ENCODE measurements at regions not wholly inside any gene's neighbourhood (a gene's known extent, or its start where the extent isn't known, plus 50 kb on each side); places are given as distances from the start of the nearest gene placed in this dataset.
A peak's percentile ranks its signal among the peaks of the same experiment; 100 is the strongest.

DNA sequence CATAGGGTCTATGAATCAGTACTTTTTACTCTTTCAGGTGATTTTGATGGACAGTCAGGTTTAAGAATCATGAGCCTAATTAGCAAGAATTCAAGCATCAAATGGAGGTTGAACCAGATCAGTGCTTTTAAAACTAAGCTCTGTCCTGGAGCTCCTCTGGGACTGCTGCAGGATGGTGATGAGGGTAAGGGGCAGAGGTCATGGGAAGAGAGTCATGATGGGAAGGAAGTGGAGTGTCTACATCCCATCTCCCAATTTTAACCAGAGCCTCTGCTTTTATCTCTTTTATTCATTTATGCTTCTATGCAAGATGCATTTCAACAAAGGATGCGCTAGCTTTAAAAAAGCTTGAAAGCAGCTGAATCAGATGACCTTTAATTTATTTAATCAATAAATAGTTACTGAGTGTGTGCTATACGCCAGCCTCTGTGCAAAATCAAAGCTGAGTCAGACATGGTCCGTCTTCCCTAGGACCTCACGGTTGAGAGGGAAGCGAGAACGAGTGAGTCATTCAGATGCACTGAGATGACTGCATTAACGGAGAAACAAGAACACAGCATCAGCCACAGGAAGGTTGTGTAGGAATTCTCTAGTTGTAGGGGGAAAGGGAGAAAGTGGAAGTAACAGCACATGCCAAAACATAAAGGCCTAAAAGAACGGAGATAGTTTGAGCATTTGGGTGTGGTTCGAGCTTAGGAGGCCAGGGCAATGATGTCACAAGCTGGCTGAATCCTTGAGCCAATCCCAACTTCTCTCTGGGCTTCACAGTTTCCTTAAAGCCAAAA lies 441.6 kb upstream of the BRINP1 start:
- DNase-seq (ENCODE audit: insufficient read length, low spot score) (no peak), FAIRE-seq (no peak)
- TF ChIP-seq POLR2A (IDR thresholded peaks at IDR 0.05; ENCODE audit: low read depth, low read length) (no peak), POLR2AphosphoS5 (IDR thresholded peaks at IDR 0.05; ENCODE audit: low read depth, low read length) (no peak), SPI1 (IDR thresholded peaks at IDR 0.05; ENCODE audit: low read depth, low read length) (no peak), POU2F2 (IDR thresholded peaks at IDR 0.05; ENCODE audit: low read depth, low read length) (no peak), TAF1 (IDR thresholded peaks at IDR 0.05; ENCODE audit: low read depth, low read length) (no peak), PAX5 (IDR thresholded peaks at IDR 0.05; ENCODE audit: insufficient read depth, low read length, severe bottlenecking) (no peak)

DNA sequence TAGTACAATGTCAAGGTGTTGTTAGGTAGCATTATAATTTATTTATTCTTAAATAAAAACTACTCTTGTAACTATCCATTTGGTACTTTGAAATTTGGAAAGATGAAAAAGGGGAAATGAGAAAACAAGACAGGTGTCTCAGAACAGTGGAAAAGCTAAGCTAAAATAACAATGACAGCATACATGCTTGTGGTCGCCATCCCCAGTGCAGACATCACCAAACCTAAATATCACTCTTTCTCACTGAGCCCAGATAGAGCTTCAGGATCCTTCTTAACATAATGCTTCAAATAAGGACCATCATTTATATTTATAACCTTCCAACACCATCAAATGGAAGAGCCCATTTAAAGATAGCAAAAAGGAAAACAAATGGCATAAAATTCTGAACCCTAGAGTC lies 434.4 kb upstream of the BRINP1 start:
- TF ChIP-seq SPI1 (IDR thresholded peaks at IDR 0.05; ENCODE audit: low read depth, low read length) (peak; percentile 21; the same call in 1 of the 2 replicates), POLR2AphosphoS5 (IDR thresholded peaks at IDR 0.05; ENCODE audit: low read depth, low read length) (no peak), POLR2A (IDR thresholded peaks at IDR 0.05; ENCODE audit: low read depth, low read length) (no peak), TAF1 (IDR thresholded peaks at IDR 0.05; ENCODE audit: low read depth, low read length) (no peak), POU2F2 (IDR thresholded peaks at IDR 0.05; ENCODE audit: low read depth, low read length) (no peak), PAX5 (IDR thresholded peaks at IDR 0.05; ENCODE audit: insufficient read depth, low read length, severe bottlenecking) (no peak)
- DNase-seq (ENCODE audit: insufficient read length, low spot score) (no peak), FAIRE-seq (no peak)

DNA sequence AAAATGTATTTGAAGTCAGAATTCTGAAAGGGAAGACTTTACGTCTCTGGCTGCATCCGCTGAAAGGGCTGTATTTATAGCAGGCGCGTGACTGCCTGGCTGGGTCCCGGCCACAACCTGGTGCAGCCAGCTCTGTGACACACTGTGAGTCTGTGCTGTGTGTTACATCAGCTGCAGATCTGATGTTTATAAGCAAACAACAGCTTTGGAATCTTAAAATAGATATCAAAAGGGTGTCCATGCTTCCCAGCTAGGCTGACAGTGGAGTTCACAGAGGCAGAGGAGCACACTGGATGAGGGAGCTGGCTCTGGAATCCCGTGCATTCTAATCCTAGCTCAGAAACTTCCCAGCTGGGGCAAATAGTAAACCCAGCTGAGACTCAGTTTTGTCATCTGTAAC lies 433.4 kb upstream of the BRINP1 start:
- FAIRE-seq (no peak), DNase-seq (ENCODE audit: insufficient read length, low spot score) (no peak)
- TF ChIP-seq SPI1 (IDR thresholded peaks at IDR 0.05; ENCODE audit: low read depth, low read length) (no peak), POU2F2 (IDR thresholded peaks at IDR 0.05; ENCODE audit: low read depth, low read length) (no peak), POLR2AphosphoS5 (IDR thresholded peaks at IDR 0.05; ENCODE audit: low read depth, low read length) (no peak), POLR2A (IDR thresholded peaks at IDR 0.05; ENCODE audit: low read depth, low read length) (no peak), TAF1 (IDR thresholded peaks at IDR 0.05; ENCODE audit: low read depth, low read length) (no peak), PAX5 (IDR thresholded peaks at IDR 0.05; ENCODE audit: insufficient read depth, low read length, severe bottlenecking) (no peak)

DNA sequence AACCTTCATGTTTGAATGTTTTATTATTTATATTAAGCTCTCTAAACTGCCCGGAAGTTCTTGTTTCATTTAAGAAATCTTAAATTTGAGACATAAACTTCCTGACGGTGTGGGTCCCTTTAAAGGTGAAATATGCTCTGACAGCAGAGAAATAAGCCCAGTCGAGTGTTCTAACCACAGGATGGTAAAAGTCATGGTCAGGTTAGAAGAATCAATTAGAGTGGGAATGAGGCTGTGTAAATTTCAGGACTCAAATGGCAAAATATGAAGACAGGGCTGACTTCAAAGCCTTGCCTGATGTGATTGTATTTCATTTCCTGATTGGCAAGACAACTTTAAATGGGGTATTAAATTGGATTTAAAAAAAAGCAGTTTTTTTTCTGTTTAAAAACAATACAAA lies 432.9 kb upstream of the BRINP1 start:
- DNase-seq (ENCODE audit: insufficient read length, low spot score) (no peak), FAIRE-seq (no peak)
- TF ChIP-seq SPI1 (IDR thresholded peaks at IDR 0.05; ENCODE audit: low read depth, low read length) (no peak), POLR2A (IDR thresholded peaks at IDR 0.05; ENCODE audit: low read depth, low read length) (no peak), PAX5 (IDR thresholded peaks at IDR 0.05; ENCODE audit: insufficient read depth, low read length, severe bottlenecking) (no peak), TAF1 (IDR thresholded peaks at IDR 0.05; ENCODE audit: low read depth, low read length) (no peak), POU2F2 (IDR thresholded peaks at IDR 0.05; ENCODE audit: low read depth, low read length) (no peak), POLR2AphosphoS5 (IDR thresholded peaks at IDR 0.05; ENCODE audit: low read depth, low read length) (no peak)

DNA sequence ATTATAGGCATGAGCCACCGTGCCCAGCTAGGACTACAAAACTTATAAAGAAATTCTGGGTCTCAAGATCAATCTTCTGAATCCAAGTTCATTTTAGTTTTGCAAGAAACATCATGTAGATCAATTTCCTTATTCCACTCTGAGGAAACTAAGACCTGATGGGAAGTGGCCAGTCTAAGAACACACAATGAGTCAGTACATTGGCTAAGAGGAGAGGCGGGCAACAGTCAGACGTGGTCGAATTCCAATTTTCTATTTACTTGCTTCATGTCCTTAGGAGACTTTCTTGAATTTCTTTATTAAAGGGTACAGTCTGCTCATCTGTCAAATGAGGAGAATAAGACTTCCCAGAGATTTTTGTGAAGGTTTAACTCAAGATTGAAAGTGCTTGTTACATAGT lies 432.1 kb upstream of the BRINP1 start:
- DNase-seq (ENCODE audit: insufficient read length, low spot score) (no peak), FAIRE-seq (no peak)
- no peak for TF ChIP-seq PAX5 (IDR thresholded peaks at IDR 0.05; ENCODE audit: insufficient read depth, low read length, severe bottlenecking)
- TF ChIP-seq POU2F2 (IDR thresholded peaks at IDR 0.05; ENCODE audit: low read depth, low read length): no peak
- no peak for TF ChIP-seq SPI1 (IDR thresholded peaks at IDR 0.05; ENCODE audit: low read depth, low read length)
- TF ChIP-seq POLR2A (IDR thresholded peaks at IDR 0.05; ENCODE audit: low read depth, low read length): no peak
- TF ChIP-seq POLR2AphosphoS5 (IDR thresholded peaks at IDR 0.05; ENCODE audit: low read depth, low read length): no peak
- no peak for TF ChIP-seq TAF1 (IDR thresholded peaks at IDR 0.05; ENCODE audit: low read depth, low read length)

DNA sequence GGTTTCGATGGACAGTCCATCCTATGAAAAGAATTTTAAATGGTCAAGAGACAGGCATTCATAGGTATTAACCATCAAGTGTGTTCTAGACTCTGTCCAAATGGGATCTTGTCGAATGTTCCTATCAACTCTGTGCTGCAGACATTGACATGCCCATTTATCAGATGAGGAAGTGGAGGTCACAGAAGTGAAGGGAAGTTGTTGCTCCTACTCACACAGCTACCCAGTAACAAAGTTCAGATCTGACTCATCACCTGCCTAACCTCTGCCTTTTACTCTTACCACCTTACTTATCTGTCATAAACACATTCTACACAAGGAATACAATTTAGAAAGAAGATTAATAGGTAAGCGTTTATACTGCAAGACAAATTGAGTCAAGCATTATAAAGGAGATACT lies 426.2 kb upstream of the BRINP1 start:
- TF ChIP-seq SPI1 (IDR thresholded peaks at IDR 0.05; ENCODE audit: low read depth, low read length): peak; percentile 67; the same call in 1 of the 2 replicates
- no peak for TF ChIP-seq POLR2A (IDR thresholded peaks at IDR 0.05; ENCODE audit: low read depth, low read length)
- no peak for TF ChIP-seq PAX5 (IDR thresholded peaks at IDR 0.05; ENCODE audit: insufficient read depth, low read length, severe bottlenecking)
- TF ChIP-seq POU2F2 (IDR thresholded peaks at IDR 0.05; ENCODE audit: low read depth, low read length): no peak
- DNase-seq (ENCODE audit: insufficient read length, low spot score) (no peak), FAIRE-seq (no peak)

DNA sequence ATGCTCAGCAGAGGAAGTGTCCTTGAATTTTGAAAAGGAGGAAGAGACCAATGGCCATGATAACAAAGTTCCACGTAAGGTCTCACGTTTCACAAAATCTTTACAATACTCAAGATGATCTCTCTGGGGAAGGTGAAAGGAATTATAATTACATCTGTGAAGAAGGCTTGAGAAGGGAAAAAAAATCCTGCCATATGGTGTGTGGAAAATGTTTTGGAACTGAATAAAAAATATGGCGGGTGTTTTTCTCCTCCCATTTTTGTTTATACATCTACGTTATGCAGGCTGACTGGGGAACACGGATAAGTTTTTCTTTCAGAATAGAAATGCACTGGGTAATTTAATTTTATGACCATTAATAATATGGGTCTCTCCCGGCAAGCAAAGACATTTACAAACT lies 425.6 kb upstream of the BRINP1 start:
- no peak for DNase-seq (ENCODE audit: insufficient read length, low spot score)
- FAIRE-seq: no peak
- TF ChIP-seq POU2F2 (IDR thresholded peaks at IDR 0.05; ENCODE audit: low read depth, low read length): no peak
- no peak for TF ChIP-seq SPI1 (IDR thresholded peaks at IDR 0.05; ENCODE audit: low read depth, low read length)
- no peak for TF ChIP-seq POLR2AphosphoS5 (IDR thresholded peaks at IDR 0.05; ENCODE audit: low read depth, low read length)
- no peak for TF ChIP-seq POLR2A (IDR thresholded peaks at IDR 0.05; ENCODE audit: low read depth, low read length)
- no peak for TF ChIP-seq TAF1 (IDR thresholded peaks at IDR 0.05; ENCODE audit: low read depth, low read length)
- no peak for TF ChIP-seq PAX5 (IDR thresholded peaks at IDR 0.05; ENCODE audit: insufficient read depth, low read length, severe bottlenecking)

DNA sequence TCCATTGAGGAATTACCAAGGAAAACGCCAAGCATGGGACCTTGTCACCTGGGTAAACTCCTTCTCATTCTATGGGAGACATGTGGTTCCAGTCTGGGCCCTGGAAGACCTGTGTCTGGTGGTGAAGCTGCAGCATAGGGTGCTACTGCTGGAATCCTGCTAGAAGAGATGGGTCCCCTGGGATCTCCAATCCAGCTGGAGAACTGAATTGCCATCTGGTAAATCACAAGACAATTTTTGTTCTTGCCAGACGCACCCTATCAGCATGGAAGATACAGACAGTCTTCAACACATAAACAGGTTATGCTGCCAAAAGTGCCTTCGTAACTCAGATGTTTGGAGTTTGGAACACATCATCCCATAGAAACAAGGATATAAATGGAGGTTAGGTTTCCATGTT lies 424.0 kb upstream of the BRINP1 start:
- DNase-seq (ENCODE audit: insufficient read length, low spot score): no peak
- TF ChIP-seq POU2F2 (IDR thresholded peaks at IDR 0.05; ENCODE audit: low read depth, low read length): no peak
- TF ChIP-seq POLR2AphosphoS5 (IDR thresholded peaks at IDR 0.05; ENCODE audit: low read depth, low read length): no peak
- TF ChIP-seq SPI1 (IDR thresholded peaks at IDR 0.05; ENCODE audit: low read depth, low read length): no peak
- no peak for TF ChIP-seq PAX5 (IDR thresholded peaks at IDR 0.05; ENCODE audit: insufficient read depth, low read length, severe bottlenecking)
- no peak for TF ChIP-seq POLR2A (IDR thresholded peaks at IDR 0.05; ENCODE audit: low read depth, low read length)
- no peak for TF ChIP-seq TAF1 (IDR thresholded peaks at IDR 0.05; ENCODE audit: low read depth, low read length)
- FAIRE-seq: no peak

DNA sequence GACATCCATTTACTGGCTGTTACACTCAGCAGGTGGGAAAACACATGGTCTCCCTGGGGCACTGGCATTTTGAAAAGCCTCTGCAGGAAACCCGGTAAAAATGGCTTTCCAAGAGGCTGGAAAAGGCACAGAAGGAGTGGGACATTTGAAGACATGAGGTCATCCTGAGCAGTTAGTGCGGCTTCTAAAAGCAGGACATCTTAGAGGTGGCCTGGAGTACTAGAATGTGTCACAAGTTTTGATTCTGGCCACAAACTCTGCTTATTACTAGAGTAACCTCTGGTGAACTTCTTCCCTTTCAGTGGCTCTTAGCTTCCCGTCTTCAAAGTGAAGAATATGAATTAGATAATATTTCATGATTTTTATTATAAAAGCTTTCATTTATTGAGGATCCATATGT lies 423.0 kb upstream of the BRINP1 start:
- FAIRE-seq: no peak
- TF ChIP-seq PAX5 (IDR thresholded peaks at IDR 0.05; ENCODE audit: insufficient read depth, low read length, severe bottlenecking) (no peak), POLR2A (IDR thresholded peaks at IDR 0.05; ENCODE audit: low read depth, low read length) (no peak), SPI1 (IDR thresholded peaks at IDR 0.05; ENCODE audit: low read depth, low read length) (no peak), TAF1 (IDR thresholded peaks at IDR 0.05; ENCODE audit: low read depth, low read length) (no peak), POU2F2 (IDR thresholded peaks at IDR 0.05; ENCODE audit: low read depth, low read length) (no peak), POLR2AphosphoS5 (IDR thresholded peaks at IDR 0.05; ENCODE audit: low read depth, low read length) (no peak)
- DNase-seq (ENCODE audit: insufficient read length, low spot score): no peak

All from GM12891 (cell line).